ENCODE measurements at regions not wholly inside any gene's neighbourhood (a gene's known extent, or its start where the extent isn't known, plus 50 kb on each side); places are given as distances from the start of the nearest gene placed in this dataset.

DNA sequence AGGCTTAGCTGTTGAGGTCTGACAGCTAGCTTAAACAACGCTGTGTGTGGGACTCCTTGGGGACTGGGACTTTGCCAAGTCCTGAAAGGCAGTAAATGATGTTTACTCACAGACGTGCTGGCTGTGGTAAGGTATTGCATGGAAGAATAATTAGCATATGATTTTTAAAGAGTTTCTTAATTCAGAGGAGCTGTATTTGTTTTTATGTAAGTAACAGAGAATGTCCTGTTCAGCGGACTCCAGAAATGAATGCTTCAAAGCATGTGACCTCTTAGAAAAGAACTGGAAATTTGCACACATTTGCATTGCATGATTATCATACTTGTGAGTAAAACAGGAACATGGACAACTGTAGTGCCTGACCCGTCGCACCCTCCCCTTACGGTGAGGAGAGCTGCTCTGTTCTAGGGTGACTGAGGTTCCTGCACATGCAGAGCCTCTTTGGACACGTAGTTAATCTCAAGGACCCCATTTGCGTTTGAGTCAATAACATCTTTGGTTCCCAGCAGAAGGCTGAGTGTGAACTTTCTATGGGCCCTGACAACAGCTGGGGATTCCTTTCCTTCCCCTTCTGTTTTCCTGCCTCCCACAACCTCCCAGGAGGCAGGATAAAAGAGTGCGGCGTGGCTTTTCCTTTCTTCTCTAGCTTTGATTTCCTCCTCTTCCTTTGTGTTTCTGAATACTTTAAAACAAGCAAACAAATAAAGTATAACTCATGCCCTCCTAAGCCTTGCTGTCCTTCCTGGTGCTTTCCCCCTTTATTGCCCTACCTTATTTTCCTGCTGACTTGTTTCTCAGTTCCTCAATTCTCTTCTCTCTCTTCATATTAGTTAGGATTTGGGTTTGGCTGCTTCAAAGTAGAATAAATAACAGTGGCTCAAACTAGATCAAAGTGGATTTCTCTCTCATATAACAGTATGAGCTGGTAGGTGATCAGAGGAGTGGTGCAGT lies 157.2 kb upstream of the CD180 start:
- ATAC-seq: no peak
- no peak for TF ChIP-seq SNAI2 (CRISPR knock-in tag; IDR thresholded peaks at IDR 0.05)
- TF ChIP-seq, protein P1, sequence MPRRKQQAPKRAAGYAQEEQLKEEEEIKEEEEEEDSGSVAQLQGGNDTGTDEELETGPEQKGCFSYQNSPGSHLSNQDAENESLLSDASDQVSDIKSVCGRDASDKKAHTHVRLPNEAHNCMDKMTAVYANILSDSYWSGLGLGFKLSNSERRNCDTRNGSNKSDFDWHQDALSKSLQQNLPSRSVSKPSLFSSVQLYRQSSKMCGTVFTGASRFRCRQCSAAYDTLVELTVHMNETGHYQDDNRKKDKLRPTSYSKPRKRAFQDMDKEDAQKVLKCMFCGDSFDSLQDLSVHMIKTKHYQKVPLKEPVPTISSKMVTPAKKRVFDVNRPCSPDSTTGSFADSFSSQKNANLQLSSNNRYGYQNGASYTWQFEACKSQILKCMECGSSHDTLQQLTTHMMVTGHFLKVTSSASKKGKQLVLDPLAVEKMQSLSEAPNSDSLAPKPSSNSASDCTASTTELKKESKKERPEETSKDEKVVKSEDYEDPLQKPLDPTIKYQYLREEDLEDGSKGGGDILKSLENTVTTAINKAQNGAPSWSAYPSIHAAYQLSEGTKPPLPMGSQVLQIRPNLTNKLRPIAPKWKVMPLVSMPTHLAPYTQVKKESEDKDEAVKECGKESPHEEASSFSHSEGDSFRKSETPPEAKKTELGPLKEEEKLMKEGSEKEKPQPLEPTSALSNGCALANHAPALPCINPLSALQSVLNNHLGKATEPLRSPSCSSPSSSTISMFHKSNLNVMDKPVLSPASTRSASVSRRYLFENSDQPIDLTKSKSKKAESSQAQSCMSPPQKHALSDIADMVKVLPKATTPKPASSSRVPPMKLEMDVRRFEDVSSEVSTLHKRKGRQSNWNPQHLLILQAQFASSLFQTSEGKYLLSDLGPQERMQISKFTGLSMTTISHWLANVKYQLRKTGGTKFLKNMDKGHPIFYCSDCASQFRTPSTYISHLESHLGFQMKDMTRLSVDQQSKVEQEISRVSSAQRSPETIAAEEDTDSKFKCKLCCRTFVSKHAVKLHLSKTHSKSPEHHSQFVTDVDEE (CRISPR knock-in tag; IDR thresholded peaks at IDR 0.05): no peak
- no peak for TF ChIP-seq PPARA (CRISPR knock-in tag; IDR thresholded peaks at IDR 0.05; ENCODE audit: borderline replicate concordance)
- TF ChIP-seq ESRRG (CRISPR knock-in tag; IDR thresholded peaks at IDR 0.05): no peak
- TF ChIP-seq ARNTL (CRISPR knock-in tag; IDR thresholded peaks at IDR 0.05; ENCODE audit: borderline replicate concordance, low read depth): no peak
- no peak for TF ChIP-seq OSR1 (CRISPR knock-in tag; IDR thresholded peaks at IDR 0.05)
- TF ChIP-seq, protein P2, sequence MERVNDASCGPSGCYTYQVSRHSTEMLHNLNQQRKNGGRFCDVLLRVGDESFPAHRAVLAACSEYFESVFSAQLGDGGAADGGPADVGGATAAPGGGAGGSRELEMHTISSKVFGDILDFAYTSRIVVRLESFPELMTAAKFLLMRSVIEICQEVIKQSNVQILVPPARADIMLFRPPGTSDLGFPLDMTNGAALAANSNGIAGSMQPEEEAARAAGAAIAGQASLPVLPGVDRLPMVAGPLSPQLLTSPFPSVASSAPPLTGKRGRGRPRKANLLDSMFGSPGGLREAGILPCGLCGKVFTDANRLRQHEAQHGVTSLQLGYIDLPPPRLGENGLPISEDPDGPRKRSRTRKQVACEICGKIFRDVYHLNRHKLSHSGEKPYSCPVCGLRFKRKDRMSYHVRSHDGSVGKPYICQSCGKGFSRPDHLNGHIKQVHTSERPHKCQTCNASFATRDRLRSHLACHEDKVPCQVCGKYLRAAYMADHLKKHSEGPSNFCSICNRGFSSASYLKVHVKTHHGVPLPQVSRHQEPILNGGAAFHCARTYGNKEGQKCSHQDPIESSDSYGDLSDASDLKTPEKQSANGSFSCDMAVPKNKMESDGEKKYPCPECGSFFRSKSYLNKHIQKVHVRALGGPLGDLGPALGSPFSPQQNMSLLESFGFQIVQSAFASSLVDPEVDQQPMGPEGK (CRISPR knock-in tag; IDR thresholded peaks at IDR 0.05; ENCODE audit: borderline replicate concordance): no peak
- TF ChIP-seq, protein P3, sequence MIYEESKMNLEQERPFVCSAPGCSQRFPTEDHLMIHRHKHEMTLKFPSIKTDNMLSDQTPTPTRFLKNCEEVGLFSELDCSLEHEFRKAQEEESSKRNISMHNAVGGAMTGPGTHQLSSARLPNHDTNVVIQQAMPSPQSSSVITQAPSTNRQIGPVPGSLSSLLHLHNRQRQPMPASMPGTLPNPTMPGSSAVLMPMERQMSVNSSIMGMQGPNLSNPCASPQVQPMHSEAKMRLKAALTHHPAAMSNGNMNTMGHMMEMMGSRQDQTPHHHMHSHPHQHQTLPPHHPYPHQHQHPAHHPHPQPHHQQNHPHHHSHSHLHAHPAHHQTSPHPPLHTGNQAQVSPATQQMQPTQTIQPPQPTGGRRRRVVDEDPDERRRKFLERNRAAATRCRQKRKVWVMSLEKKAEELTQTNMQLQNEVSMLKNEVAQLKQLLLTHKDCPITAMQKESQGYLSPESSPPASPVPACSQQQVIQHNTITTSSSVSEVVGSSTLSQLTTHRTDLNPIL (CRISPR knock-in tag; IDR thresholded peaks at IDR 0.05; ENCODE audit: low read depth): no peak
- TF ChIP-seq ZNF565 (CRISPR knock-in tag; conservative IDR thresholded peaks at IDR 0.05; ENCODE audit: low read depth): no peak
- TF ChIP-seq TCF4 (CRISPR knock-in tag; IDR thresholded peaks at IDR 0.05; ENCODE audit: borderline replicate concordance): no peak
- TF ChIP-seq ZNF8 (CRISPR knock-in tag; IDR thresholded peaks at IDR 0.05): no peak
- no peak for TF ChIP-seq CSDC2 (CRISPR knock-in tag; IDR thresholded peaks at IDR 0.05)
- no peak for TF ChIP-seq GLIS3 (CRISPR knock-in tag; IDR thresholded peaks at IDR 0.05)

DNA sequence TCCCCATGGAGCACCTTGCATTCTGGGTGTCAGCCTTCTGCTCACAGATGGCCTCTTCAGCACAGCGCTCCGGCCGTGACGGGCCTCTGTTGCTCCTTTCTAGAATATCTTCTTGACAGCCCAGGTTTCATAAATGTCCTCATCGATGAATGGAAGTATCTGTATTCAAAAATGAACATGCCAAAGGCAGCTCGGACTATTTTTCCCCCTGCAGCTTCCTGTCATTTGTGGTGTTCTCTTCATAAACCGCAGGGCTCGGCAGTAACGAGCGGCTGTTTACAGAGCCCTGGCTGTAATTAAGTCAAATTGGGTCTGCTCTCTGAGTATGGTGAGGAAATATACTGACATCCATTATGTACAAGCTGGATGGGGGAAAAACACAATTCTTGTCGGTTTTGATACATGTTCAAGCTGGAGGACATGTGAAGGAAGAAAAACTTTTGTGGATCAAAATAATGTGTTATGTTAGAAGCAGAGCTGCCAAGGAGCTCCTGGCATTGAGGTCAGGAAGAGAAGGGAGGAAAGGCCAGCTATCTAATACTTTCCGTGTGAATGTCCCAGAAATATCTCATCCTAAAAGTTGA lies 154.1 kb upstream of the CD180 start:
- TF ChIP-seq, protein P2 (CRISPR knock-in tag; IDR thresholded peaks at IDR 0.05; ENCODE audit: borderline replicate concordance): no peak
- TF ChIP-seq RARB (CRISPR knock-in tag; IDR thresholded peaks at IDR 0.05) (no peak), OSR1 (CRISPR knock-in tag; IDR thresholded peaks at IDR 0.05) (no peak), ZNF565 (CRISPR knock-in tag; conservative IDR thresholded peaks at IDR 0.05; ENCODE audit: low read depth) (no peak), TOX (CRISPR knock-in tag; IDR thresholded peaks at IDR 0.05; ENCODE audit: borderline replicate concordance) (no peak), ZFP30 (CRISPR knock-in tag; IDR thresholded peaks at IDR 0.05) (no peak), PPARA (CRISPR knock-in tag; IDR thresholded peaks at IDR 0.05; ENCODE audit: borderline replicate concordance) (no peak), CSDC2 (CRISPR knock-in tag; IDR thresholded peaks at IDR 0.05) (no peak), ZNF8 (CRISPR knock-in tag; IDR thresholded peaks at IDR 0.05) (no peak), ISL1 (CRISPR knock-in tag; IDR thresholded peaks at IDR 0.05) (no peak), ZC3H10 (CRISPR knock-in tag; IDR thresholded peaks at IDR 0.05) (no peak), ARNTL (CRISPR knock-in tag; IDR thresholded peaks at IDR 0.05; ENCODE audit: borderline replicate concordance, low read depth) (no peak), ZFP3 (CRISPR knock-in tag; IDR thresholded peaks at IDR 0.05) (no peak), GLIS3 (CRISPR knock-in tag; IDR thresholded peaks at IDR 0.05) (no peak)
- TF ChIP-seq, protein P4, sequence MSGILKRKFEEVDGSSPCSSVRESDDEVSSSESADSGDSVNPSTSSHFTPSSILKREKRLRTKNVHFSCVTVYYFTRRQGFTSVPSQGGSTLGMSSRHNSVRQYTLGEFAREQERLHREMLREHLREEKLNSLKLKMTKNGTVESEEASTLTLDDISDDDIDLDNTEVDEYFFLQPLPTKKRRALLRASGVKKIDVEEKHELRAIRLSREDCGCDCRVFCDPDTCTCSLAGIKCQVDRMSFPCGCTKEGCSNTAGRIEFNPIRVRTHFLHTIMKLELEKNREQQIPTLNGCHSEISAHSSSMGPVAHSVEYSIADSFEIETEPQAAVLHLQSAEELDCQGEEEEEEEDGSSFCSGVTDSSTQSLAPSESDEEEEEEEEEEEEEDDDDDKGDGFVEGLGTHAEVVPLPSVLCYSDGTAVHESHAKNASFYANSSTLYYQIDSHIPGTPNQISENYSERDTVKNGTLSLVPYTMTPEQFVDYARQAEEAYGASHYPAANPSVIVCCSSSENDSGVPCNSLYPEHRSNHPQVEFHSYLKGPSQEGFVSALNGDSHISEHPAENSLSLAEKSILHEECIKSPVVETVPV (CRISPR knock-in tag; IDR thresholded peaks at IDR 0.05): no peak
- TF ChIP-seq, protein P1 (CRISPR knock-in tag; IDR thresholded peaks at IDR 0.05): no peak
- TF ChIP-seq, protein P5, sequence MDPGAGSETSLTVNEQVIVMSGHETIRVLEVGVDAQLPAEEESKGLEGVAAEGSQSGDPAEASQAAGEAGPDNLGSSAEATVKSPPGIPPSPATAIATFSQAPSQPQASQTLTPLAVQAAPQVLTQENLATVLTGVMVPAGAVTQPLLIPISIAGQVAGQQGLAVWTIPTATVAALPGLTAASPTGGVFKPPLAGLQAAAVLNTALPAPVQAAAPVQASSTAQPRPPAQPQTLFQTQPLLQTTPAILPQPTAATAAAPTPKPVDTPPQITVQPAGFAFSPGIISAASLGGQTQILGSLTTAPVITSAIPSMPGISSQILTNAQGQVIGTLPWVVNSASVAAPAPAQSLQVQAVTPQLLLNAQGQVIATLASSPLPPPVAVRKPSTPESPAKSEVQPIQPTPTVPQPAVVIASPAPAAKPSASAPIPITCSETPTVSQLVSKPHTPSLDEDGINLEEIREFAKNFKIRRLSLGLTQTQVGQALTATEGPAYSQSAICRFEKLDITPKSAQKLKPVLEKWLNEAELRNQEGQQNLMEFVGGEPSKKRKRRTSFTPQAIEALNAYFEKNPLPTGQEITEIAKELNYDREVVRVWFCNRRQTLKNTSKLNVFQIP (CRISPR knock-in tag; IDR thresholded peaks at IDR 0.05; ENCODE audit: borderline replicate concordance, low read depth): no peak
- TF ChIP-seq, protein P3 (CRISPR knock-in tag; IDR thresholded peaks at IDR 0.05; ENCODE audit: low read depth): no peak
- ATAC-seq: no peak

Measured in SK-N-SH treated with all-trans-retinoic acid at 6 μM for 48 hours (cell line).